ENCODE measurements at regions not wholly inside any gene's neighbourhood (a gene's known extent, or its start where the extent isn't known, plus 50 kb on each side); places are given as distances from the start of the nearest gene placed in this dataset.
"Not testable (repeated sequence)": the region's sequence is repeated elsewhere in the genome, so short reads cannot be mapped to it uniquely, and the experiment has no call there.

- no peak overlapping the region for H3K4me3 ChIP-seq
- peak overlapping the region in 2 of 21 experiments; percentile 11 to 56 for H3K27ac ChIP-seq
These were observed 178.5 kb upstream of the P2RY1 start for GRCh38 chr3:152656214-152656971.

GRCh38 chr3:152656972-152657355, 178.0 kb upstream of the P2RY1 start:
- Histone ChIP-seq H3K27ac (peak overlapping the region in 1 of 21 experiments; percentile 56), H3K4me3 (no peak overlapping the region)

- Histone ChIP-seq H3K4me3 (no peak overlapping the region), H3K27ac (no peak overlapping the region)
These were observed 175.8 kb upstream of the P2RY1 start for GRCh38 chr3:152658977-152659720.

- H3K4me3 ChIP-seq = no peak overlapping the region
- H3K27ac ChIP-seq = no peak overlapping the region
These were observed 172.8 kb upstream of the P2RY1 start for GRCh38 chr3:152662157-152662556.

- Histone ChIP-seq H3K4me3 (no peak overlapping the region), H3K27ac (no peak overlapping the region)
These were observed 170.2 kb upstream of the P2RY1 start for GRCh38 chr3:152664766-152665165.

GRCh38 chr3:152667267-152667666, 167.7 kb upstream of the P2RY1 start:
- no peak overlapping the region for H3K27ac ChIP-seq
- H3K4me3 ChIP-seq = no peak overlapping the region

GRCh38 chr3:152669560-152669959, 165.4 kb upstream of the P2RY1 start:
- H3K27ac ChIP-seq = no peak overlapping the region
- no peak overlapping the region for H3K4me3 ChIP-seq

- Histone ChIP-seq H3K27ac (no peak overlapping the region), H3K4me3 (no peak overlapping the region)
These were observed 163.2 kb upstream of the P2RY1 start for GRCh38 chr3:152671446-152672319.

- H3K4me3 ChIP-seq = no peak overlapping the region
- no peak overlapping the region for H3K27ac ChIP-seq
These were observed 162.6 kb upstream of the P2RY1 start for GRCh38 chr3:152672320-152672649.

- H3K4me3 ChIP-seq = no peak overlapping the region
- H3K27ac ChIP-seq = no peak overlapping the region
These were observed 158.0 kb upstream of the P2RY1 start for GRCh38 chr3:152676810-152677379.

- no peak overlapping the region for H3K27ac ChIP-seq
- H3K4me3 ChIP-seq = no peak overlapping the region
These were observed 157.4 kb upstream of the P2RY1 start for GRCh38 chr3:152677491-152677890.

GRCh38 chr3:152682477-152682876, 152.5 kb upstream of the P2RY1 start:
- H3K27ac ChIP-seq = no peak overlapping the region

GRCh38 chr3:152683521-152683999, 151.4 kb upstream of the P2RY1 start:
- Histone ChIP-seq H3K4me3 (no peak overlapping the region), H3K27ac (no peak overlapping the region)

More at GRCh38 chr3:152682477-152682876, 152.5 kb upstream of the P2RY1 start:
- no peak overlapping the region for H3K4me3 ChIP-seq

GRCh38 chr3:152684279-152684678, 150.7 kb upstream of the P2RY1 start:
- no peak overlapping the region for H3K27ac ChIP-seq

GRCh38 chr3:152688313-152688712, 146.6 kb upstream of the P2RY1 start:
- Histone ChIP-seq H3K4me3 (no peak overlapping the region), H3K27ac (no peak overlapping the region)

More at GRCh38 chr3:152684279-152684678, 150.7 kb upstream of the P2RY1 start:
- no peak overlapping the region for H3K4me3 ChIP-seq

GRCh38 chr3:152692326-152692725, 142.6 kb upstream of the P2RY1 start:
- H3K27ac ChIP-seq, H3K4me3 ChIP-seq: not testable (repeated sequence)

GRCh38 chr3:152693521-152694250, 141.2 kb upstream of the P2RY1 start:
- H3K4me3 ChIP-seq, H3K27ac ChIP-seq: not testable (repeated sequence)

GRCh38 chr3:152695840-152696239, 139.1 kb upstream of the P2RY1 start:
- H3K27ac ChIP-seq = peak overlapping the region in 1 of 21 experiments; percentile 1
- H3K4me3 ChIP-seq = no peak overlapping the region

- Histone ChIP-seq H3K27ac (no peak overlapping the region), H3K4me3 (no peak overlapping the region)
These were observed 138.0 kb upstream of the P2RY1 start for GRCh38 chr3:152696962-152697361.
